ENCODE measurements at regions not wholly inside any gene's neighbourhood (a gene's known extent, or its start where the extent isn't known, plus 50 kb on each side); places are given as distances from the start of the nearest gene placed in this dataset.
"Not testable (repeated sequence)": the region's sequence is repeated elsewhere in the genome, so short reads cannot be mapped to it uniquely, and the experiment has no call there.

GRCh38 chr4:66489783-66490452, 819.6 kb upstream of the EPHA5 start:
- ChIA-PET CTCF (no interaction called here), POLR2A (interaction anchor here (0.5 kb wide), 1 partner anchor 312 kb away, joined by 3 read pairs; no protein-coding TSS in a partner anchor)
- no peak for TF ChIP-seq BHLHE40 (IDR thresholded peaks at IDR 0.05; ENCODE audit: borderline replicate concordance)
- TF ChIP-seq HDGF (IDR thresholded peaks at IDR 0.05; ENCODE audit: borderline replicate concordance): no peak
- TF ChIP-seq ZNF384 (IDR thresholded peaks at IDR 0.05): no peak
- no peak for TF ChIP-seq L3MBTL2 (conservative IDR thresholded peaks at IDR 0.05)
- no peak for TF ChIP-seq FOXA1 (IDR thresholded peaks at IDR 0.05)
- no peak for TF ChIP-seq FOXM1 (IDR thresholded peaks at IDR 0.05; ENCODE audit: borderline replicate concordance)
- TF ChIP-seq ELF4 (IDR thresholded peaks at IDR 0.05): no peak
- no peak for TF ChIP-seq SUZ12 (IDR thresholded peaks at IDR 0.05)
- no peak for TF ChIP-seq LEF1 (IDR thresholded peaks at IDR 0.05; ENCODE audit: borderline replicate concordance)
- TF ChIP-seq ARNT (IDR thresholded peaks at IDR 0.05): no peak
- TF ChIP-seq NFRKB (IDR thresholded peaks at IDR 0.05): no peak
- TF ChIP-seq, protein P1, sequence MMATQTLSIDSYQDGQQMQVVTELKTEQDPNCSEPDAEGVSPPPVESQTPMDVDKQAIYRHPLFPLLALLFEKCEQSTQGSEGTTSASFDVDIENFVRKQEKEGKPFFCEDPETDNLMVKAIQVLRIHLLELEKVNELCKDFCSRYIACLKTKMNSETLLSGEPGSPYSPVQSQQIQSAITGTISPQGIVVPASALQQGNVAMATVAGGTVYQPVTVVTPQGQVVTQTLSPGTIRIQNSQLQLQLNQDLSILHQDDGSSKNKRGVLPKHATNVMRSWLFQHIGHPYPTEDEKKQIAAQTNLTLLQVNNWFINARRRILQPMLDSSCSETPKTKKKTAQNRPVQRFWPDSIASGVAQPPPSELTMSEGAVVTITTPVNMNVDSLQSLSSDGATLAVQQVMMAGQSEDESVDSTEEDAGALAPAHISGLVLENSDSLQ (IDR thresholded peaks at IDR 0.05): no peak
- TF ChIP-seq SP1 (IDR thresholded peaks at IDR 0.05): no peak
- no peak for DNase-seq (ENCODE audit: extremely low spot score)

DNA sequence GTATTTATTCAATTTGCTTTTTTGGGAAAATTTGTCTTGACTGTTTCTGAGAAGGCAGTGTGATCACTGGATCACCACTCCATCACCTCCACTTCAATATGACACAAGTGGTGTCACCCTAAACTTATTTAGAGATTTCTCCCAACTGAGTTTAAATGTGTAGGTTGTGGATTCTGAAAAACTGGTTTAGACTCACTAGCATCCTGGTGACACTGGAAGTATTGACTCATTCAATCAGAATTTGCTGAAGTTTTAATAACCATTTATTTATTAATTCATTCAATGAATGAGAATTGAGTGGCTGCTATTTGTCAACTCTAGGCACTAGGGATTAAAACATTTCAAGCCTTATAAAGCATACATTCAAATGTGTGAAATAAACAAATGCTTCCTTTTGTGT, 819.1 kb upstream of the EPHA5 start:
- no peak for DNase-seq (ENCODE audit: extremely low spot score)
- POLR2A ChIA-PET: no interaction called here
- no peak for TF ChIP-seq FOXM1 (IDR thresholded peaks at IDR 0.05; ENCODE audit: borderline replicate concordance)
- CTCF ChIA-PET: no interaction called here

GRCh38 chr4:66486068-66486467, 815.8 kb upstream of the EPHA5 start:
- CTCF ChIA-PET: no interaction called here
- no peak for DNase-seq (ENCODE audit: extremely low spot score)
- TF ChIP-seq FOXK2 (IDR thresholded peaks at IDR 0.05) (no peak), BHLHE40 (IDR thresholded peaks at IDR 0.05; ENCODE audit: borderline replicate concordance) (no peak), FOXM1 (IDR thresholded peaks at IDR 0.05; ENCODE audit: borderline replicate concordance) (no peak), L3MBTL2 (conservative IDR thresholded peaks at IDR 0.05) (no peak), ZNF384 (IDR thresholded peaks at IDR 0.05) (no peak), ELF4 (IDR thresholded peaks at IDR 0.05) (no peak), CTBP1 (IDR thresholded peaks at IDR 0.05; ENCODE audit: borderline replicate concordance) (no peak), HDGF (IDR thresholded peaks at IDR 0.05; ENCODE audit: borderline replicate concordance) (no peak), NFRKB (IDR thresholded peaks at IDR 0.05) (no peak)
- TF ChIP-seq, protein P1 (IDR thresholded peaks at IDR 0.05): no peak
- POLR2A ChIA-PET: no interaction called here

- ChIA-PET CTCF (no interaction called here), POLR2A (no interaction called here)
- no peak for TF ChIP-seq LEF1 (IDR thresholded peaks at IDR 0.05; ENCODE audit: borderline replicate concordance)
- no peak for TF ChIP-seq CTBP1 (IDR thresholded peaks at IDR 0.05; ENCODE audit: borderline replicate concordance)
- TF ChIP-seq SUZ12 (IDR thresholded peaks at IDR 0.05): no peak
- TF ChIP-seq ZNF384 (IDR thresholded peaks at IDR 0.05): no peak
- TF ChIP-seq BHLHE40 (IDR thresholded peaks at IDR 0.05; ENCODE audit: borderline replicate concordance): no peak
- TF ChIP-seq NFRKB (IDR thresholded peaks at IDR 0.05): no peak
- no peak for TF ChIP-seq FOXK2 (IDR thresholded peaks at IDR 0.05)
- TF ChIP-seq ARNT (IDR thresholded peaks at IDR 0.05): no peak
- no peak for TF ChIP-seq FOXA1 (IDR thresholded peaks at IDR 0.05)
- TF ChIP-seq FOXM1 (IDR thresholded peaks at IDR 0.05; ENCODE audit: borderline replicate concordance): no peak
- TF ChIP-seq SP1 (IDR thresholded peaks at IDR 0.05): no peak
- TF ChIP-seq L3MBTL2 (conservative IDR thresholded peaks at IDR 0.05): no peak
- no peak for TF ChIP-seq ELF4 (IDR thresholded peaks at IDR 0.05)
- no peak for TF ChIP-seq HDGF (IDR thresholded peaks at IDR 0.05; ENCODE audit: borderline replicate concordance)
- no peak for TF ChIP-seq TARDBP (IDR thresholded peaks at IDR 0.05)
- TF ChIP-seq, protein P1 (IDR thresholded peaks at IDR 0.05): no peak
- DNase-seq (ENCODE audit: extremely low spot score): no peak
These were observed 811.9 kb upstream of the EPHA5 start for GRCh38 chr4:66482186-66482585.

DNA sequence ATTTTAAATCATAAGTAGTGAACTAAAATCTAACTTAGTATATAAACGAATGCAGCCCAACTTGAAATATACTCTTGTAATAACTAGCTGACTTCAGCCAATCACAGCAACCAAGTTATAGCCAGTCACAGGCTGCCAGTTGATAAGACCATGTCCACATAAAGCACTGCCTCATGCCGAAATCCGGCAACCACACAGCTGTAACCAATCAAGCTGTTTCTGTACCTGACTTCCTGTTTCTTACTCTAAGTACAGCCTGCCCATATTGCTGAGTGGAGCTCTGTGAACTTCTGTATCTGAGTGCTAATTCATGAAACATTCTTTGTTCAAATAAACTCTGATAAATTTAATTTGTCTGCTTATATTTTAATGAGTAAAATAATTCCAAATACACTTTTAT, 805.3 kb upstream of the EPHA5 start:
- POLR2A ChIA-PET: no interaction called here
- CTCF ChIA-PET: no interaction called here
- no peak for DNase-seq (ENCODE audit: extremely low spot score)
- TF ChIP-seq SUZ12 (IDR thresholded peaks at IDR 0.05) (no peak), ELF4 (IDR thresholded peaks at IDR 0.05) (no peak), SP1 (IDR thresholded peaks at IDR 0.05) (no peak), LEF1 (IDR thresholded peaks at IDR 0.05; ENCODE audit: borderline replicate concordance) (no peak)

DNA sequence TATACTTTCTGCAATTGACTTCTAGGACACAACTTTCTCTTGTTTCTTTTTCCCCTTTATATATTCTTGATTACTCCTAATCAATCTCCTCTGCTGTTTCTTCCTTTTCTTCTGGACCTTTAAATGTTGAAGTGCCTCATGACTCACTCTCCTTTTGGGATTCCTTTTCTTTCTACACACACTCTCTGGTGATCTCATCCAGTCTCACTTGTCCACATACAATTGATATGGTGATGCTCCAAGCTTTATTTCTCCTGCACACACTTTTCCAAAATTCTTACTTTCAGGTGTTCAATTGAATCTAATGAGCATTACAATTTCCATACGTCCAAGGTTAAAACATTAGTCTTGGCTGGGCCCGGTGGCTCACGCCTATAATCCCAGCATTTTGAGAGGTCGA, 794.8 kb upstream of the EPHA5 start:
- CTCF ChIA-PET: no interaction called here
- DNase-seq (ENCODE audit: extremely low spot score): no peak
- TF ChIP-seq TARDBP (IDR thresholded peaks at IDR 0.05) (no peak), SUZ12 (IDR thresholded peaks at IDR 0.05) (no peak), BHLHE40 (IDR thresholded peaks at IDR 0.05; ENCODE audit: borderline replicate concordance) (no peak), NFRKB (IDR thresholded peaks at IDR 0.05) (no peak), FOXA1 (IDR thresholded peaks at IDR 0.05) (no peak), FOXK2 (IDR thresholded peaks at IDR 0.05) (no peak), L3MBTL2 (conservative IDR thresholded peaks at IDR 0.05) (no peak), LEF1 (IDR thresholded peaks at IDR 0.05; ENCODE audit: borderline replicate concordance) (no peak), FOXM1 (IDR thresholded peaks at IDR 0.05; ENCODE audit: borderline replicate concordance) (no peak), SP1 (IDR thresholded peaks at IDR 0.05) (no peak), ZNF384 (IDR thresholded peaks at IDR 0.05) (no peak), CTBP1 (IDR thresholded peaks at IDR 0.05; ENCODE audit: borderline replicate concordance) (no peak), HDGF (IDR thresholded peaks at IDR 0.05; ENCODE audit: borderline replicate concordance) (no peak), ELF4 (IDR thresholded peaks at IDR 0.05) (no peak)
- TF ChIP-seq, protein P1 (IDR thresholded peaks at IDR 0.05): no peak
- POLR2A ChIA-PET: no interaction called here

GRCh38 chr4:66462890-66463289, 792.6 kb upstream of the EPHA5 start:
- POLR2A ChIA-PET; DNase-seq (ENCODE audit: extremely low spot score); CTCF ChIA-PET: not testable (repeated sequence)
